ENCODE measurements at regions not wholly inside any gene's neighbourhood (a gene's known extent, or its start where the extent isn't known, plus 50 kb on each side); places are given as distances from the start of the nearest gene placed in this dataset.

- TF ChIP-seq HBP1 (CRISPR knock-in tag; IDR thresholded peaks at IDR 0.05): no peak
- no peak for TF ChIP-seq PPARD (CRISPR knock-in tag; IDR thresholded peaks at IDR 0.05)
- TF ChIP-seq NBN (IDR thresholded peaks at IDR 0.05; ENCODE audit: low read depth): no peak
- no peak for TF ChIP-seq PHB (CRISPR knock-in tag; IDR thresholded peaks at IDR 0.05)
- TF ChIP-seq ZNF740 (CRISPR knock-in tag; IDR thresholded peaks at IDR 0.05): no peak
- no peak for TF ChIP-seq ZNF740 (tag; IDR thresholded peaks at IDR 0.05)
- TF ChIP-seq CBFB (CRISPR knock-in tag; IDR thresholded peaks at IDR 0.05): no peak
- TF ChIP-seq ZNF77 (CRISPR knock-in tag; IDR thresholded peaks at IDR 0.05): no peak
- no peak for TF ChIP-seq HMGXB4 (CRISPR knock-in tag; IDR thresholded peaks at IDR 0.05)
- TF ChIP-seq SNAPC5 (CRISPR knock-in tag; IDR thresholded peaks at IDR 0.05): no peak
- no peak for TF ChIP-seq THRA (IDR thresholded peaks at IDR 0.05)
- TF ChIP-seq ZNF76 (CRISPR knock-in tag; IDR thresholded peaks at IDR 0.05; ENCODE audit: borderline replicate concordance): no peak
- TF ChIP-seq WHSC1 (IDR thresholded peaks at IDR 0.05; ENCODE audit: low read length): no peak
- no peak for TF ChIP-seq ERF (CRISPR knock-in tag; IDR thresholded peaks at IDR 0.05)
- no peak for TF ChIP-seq LCOR (CRISPR knock-in tag; IDR thresholded peaks at IDR 0.05)
- TF ChIP-seq AFF4 (CRISPR knock-in tag; IDR thresholded peaks at IDR 0.05): no peak
- no peak for TF ChIP-seq ZFPM2 (CRISPR knock-in tag; IDR thresholded peaks at IDR 0.05)
- no peak for TF ChIP-seq SRSF3 (IDR thresholded peaks at IDR 0.05; ENCODE audit: insufficient read depth, low read length)
- TF ChIP-seq ZFP30 (CRISPR knock-in tag; IDR thresholded peaks at IDR 0.05; ENCODE audit: borderline replicate concordance): no peak
- no peak for TF ChIP-seq HNRNPK (IDR thresholded peaks at IDR 0.05; ENCODE audit: low read depth, low read length, poor library complexity, severe bottlenecking)
These were observed 112.1 kb downstream of the UTP18 start (continued) for GRCh38 chr17:51372345-51373004.
